Psoas muscle (tissue), 7 donors: ENCODE measurements at regions not wholly inside any gene's neighbourhood (a gene's known extent, or its start where the extent isn't known, plus 50 kb on each side); places are given as distances from the start of the nearest gene placed in this dataset.

Source experiments
- ATAC-seq, 4 donors: fragments of 200-7000 bp; cut with Tn5 transposase; one replicate each; pipeline ENCODE4 v1.9.1; 2020; ENCODE audit warnings: moderate library complexity in 3 of 4, mild to moderate bottlenecking in 2 of 4
- DNase-seq, 2 donors: peaks; one replicate each; pipeline ENCODE4 v3.0.0-alpha.2; 2020
- H3K27ac ChIP-seq: fragments of 200-600 bp; one replicate; pipeline ENCODE4 v1.8.0; 2022
- H3K27me3 ChIP-seq, 3 donors: fragments of 200-600 bp in 1 of 3; one replicate each; pipeline versions ENCODE4 v1.6.1 to v1.8.0; 2013 to 2022; ENCODE audit warnings: low read length in 2 of 3, mild to moderate bottlenecking in 2 of 3, moderate library complexity in 1 of 3; ENCODE audit not compliant: insufficient read depth in 3 of 3
- H3K36me3 ChIP-seq, 2 donors: fragments of 200-600 bp in 1 of 2; one replicate each; pipeline versions ENCODE4 v1.6.1 to v1.8.0; 2013 to 2022; ENCODE audit warnings: low read depth in 1 of 2, mild to moderate bottlenecking in 1 of 2, moderate library complexity in 1 of 2; ENCODE audit not compliant: insufficient read depth in 1 of 2
- H3K4me1 ChIP-seq: fragments of 200-600 bp; one replicate; pipeline ENCODE4 v1.8.0; 2022
- H3K4me3 ChIP-seq: fragments of 200-600 bp; one replicate; pipeline ENCODE4 v1.8.0; 2022; ENCODE audit warnings: mild to moderate bottlenecking
- H3K9me3 ChIP-seq: fragments of 200-600 bp; one replicate; pipeline ENCODE4 v1.8.0; 2022
- WGBS, 3 donors: extraction: QIAGEN DNeasy Blood & Tissue Kit; methylation state at CpG; one replicate each; pipeline versions ENCODE4 v1.1.6 to v1.1.7; 2013; 5-methylcytosine and 5-hydroxymethylcytosine counted together
- intact Hi-C, 2 donors: fragments of 100-400 bp; cut with DNase I; formaldehyde crosslinking; loops; one replicate each; pipeline versions ENCODE4 v1.11.0 to v1.14.2; 2022
- TF ChIP-seq, protein P1 (sequence below): fragments of 200-600 bp; IDR thresholded peaks from one replicate; pipeline ENCODE4 v1.8.0; 2022; ENCODE audit warnings: antibody characterized with exemption
- donor health status: healthy with polysubstance abuse.
- donor health status: DM: no; HTN: no; CAD: no; lungs with moderate emphysema.
- donor health status: Bipolar disorder and iron deficiency.
- donor health status: healthy.
- donor health status: DM: yes; HTN: yes; CAD: no.
- donor health status: DM: no; HTN: no; CAD: no.
- donor health status: DM: yes; HTN: yes; CAD: no.

DNA sequence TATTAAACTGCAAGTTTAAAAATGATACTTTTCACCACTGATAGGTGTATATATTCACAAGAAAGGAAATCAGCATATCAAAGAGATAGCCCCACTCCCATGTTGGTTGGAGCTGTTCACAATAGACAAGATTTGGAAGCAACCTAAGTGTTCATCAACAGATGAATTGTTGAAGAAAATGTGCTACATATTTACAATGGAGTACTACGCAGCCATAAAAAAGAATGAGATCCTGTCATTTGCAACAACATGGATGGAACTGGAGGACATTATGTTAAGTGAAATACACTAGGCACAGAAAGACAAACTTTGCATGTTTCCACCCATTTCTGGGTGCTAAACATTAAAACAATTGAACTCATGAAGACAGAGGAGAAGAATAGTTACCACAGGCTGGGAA lies 278.9 kb upstream of the XYLT1 start:
- Histone ChIP-seq H3K9me3 (no peaks in the 10 kb centered on the region), H3K4me3 (no peak overlapping the region), H3K4me1 (no peaks in the 10 kb centered on the region), H3K27ac (no peak overlapping the region), H3K27me3 (peaks cover 0 to 5% (median 0%) of the 10 kb centered on the region in 3 donors), H3K36me3 (no peaks in the 10 kb centered on the region)
- intact Hi-C loops, result no loop called here
- ATAC-seq, result no peak
- DNase-seq, result no peak
- 93 to 98% (median 97%) methylated on average over 1 of the region's 1 CpG for WGBS, 3 donors
- TF ChIP-seq, protein P1, sequence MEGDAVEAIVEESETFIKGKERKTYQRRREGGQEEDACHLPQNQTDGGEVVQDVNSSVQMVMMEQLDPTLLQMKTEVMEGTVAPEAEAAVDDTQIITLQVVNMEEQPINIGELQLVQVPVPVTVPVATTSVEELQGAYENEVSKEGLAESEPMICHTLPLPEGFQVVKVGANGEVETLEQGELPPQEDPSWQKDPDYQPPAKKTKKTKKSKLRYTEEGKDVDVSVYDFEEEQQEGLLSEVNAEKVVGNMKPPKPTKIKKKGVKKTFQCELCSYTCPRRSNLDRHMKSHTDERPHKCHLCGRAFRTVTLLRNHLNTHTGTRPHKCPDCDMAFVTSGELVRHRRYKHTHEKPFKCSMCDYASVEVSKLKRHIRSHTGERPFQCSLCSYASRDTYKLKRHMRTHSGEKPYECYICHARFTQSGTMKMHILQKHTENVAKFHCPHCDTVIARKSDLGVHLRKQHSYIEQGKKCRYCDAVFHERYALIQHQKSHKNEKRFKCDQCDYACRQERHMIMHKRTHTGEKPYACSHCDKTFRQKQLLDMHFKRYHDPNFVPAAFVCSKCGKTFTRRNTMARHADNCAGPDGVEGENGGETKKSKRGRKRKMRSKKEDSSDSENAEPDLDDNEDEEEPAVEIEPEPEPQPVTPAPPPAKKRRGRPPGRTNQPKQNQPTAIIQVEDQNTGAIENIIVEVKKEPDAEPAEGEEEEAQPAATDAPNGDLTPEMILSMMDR, result no peak

DNA sequence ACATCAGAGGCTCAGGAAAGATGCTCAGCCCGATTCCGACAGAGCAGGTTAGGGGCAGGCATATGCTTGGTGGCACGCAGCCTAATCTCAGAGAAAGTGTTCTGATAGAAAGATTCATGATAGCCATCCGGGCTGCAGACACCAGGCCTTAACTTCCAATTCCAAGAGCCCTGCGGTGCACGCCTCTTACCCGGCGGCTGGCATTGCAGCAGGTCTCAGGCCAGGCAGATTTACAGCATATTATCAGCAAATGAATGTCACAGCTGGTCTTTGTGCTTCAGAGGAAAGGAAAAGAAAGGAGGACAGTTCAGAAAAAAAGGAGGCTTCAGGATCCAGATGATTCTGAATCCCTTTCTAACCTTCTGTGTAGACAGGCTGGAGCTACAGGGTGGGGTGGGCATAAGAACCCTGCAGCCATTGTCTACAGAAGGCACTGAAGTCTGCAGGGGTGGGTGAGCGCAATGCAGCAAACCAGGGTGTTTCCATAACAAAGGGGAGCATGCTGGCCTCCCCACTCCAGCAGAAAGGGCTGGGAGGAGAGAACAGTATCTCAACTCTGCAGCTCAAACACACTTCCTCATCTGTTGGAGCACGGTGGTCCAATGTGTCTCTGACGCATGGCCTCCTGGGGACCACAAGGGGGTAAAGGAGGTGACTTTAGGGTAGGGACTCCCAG lies 277.4 kb upstream of the XYLT1 start:
- ATAC-seq, result no peak

DNA sequence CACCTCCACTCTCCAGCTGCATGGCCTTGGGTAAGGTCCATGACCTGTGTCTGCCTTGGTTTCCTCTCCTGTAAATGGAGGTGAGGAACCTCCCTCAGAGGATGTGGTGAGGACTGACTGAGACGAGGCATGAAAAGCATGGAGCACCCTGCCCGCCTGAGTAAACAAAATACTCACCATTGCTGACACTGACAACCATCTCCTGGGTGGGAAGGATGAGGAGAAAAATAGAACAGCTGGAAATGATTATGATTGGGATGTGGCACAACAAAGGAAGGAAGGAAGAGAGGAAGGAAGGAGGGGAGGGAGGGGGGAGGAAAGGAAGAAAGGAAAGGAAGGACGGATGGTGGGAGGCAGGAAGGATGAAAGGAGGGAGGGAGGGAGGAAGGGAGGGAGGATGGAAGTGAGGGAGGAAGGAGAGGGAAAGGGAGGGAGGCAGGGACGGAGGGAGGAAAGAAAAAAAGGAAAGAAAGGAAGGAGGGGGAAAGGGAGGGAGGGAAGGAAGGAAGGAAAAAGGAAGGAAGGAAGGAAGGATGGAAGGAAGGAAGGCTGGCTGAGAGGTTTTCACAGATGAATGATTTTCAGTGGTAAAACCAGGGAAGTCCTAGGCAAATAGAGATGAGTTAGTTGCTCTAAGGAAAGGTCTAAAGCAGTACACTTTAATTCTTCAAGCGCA lies 276.5 kb upstream of the XYLT1 start:
- intact Hi-C loops, result no loop called here

More for the DNA sequence above, 277.4 kb upstream of the XYLT1 start:
- intact Hi-C loops, result no loop called here
- DNase-seq, result no peak
- 29 to 38% (median 32%) methylated on average over 11 of the region's 11 CpGs for WGBS, 3 donors
- Histone ChIP-seq H3K4me1 (no peaks in the 10 kb centered on the region), H3K27ac (no peak overlapping the region), H3K36me3 (no peaks in the 10 kb centered on the region), H3K4me3 (no peak overlapping the region), H3K9me3 (no peaks in the 10 kb centered on the region), H3K27me3 (peaks cover 0 to 14% (median 1%) of the 10 kb centered on the region in 3 donors)
- TF ChIP-seq, protein P1, result no peak

DNA sequence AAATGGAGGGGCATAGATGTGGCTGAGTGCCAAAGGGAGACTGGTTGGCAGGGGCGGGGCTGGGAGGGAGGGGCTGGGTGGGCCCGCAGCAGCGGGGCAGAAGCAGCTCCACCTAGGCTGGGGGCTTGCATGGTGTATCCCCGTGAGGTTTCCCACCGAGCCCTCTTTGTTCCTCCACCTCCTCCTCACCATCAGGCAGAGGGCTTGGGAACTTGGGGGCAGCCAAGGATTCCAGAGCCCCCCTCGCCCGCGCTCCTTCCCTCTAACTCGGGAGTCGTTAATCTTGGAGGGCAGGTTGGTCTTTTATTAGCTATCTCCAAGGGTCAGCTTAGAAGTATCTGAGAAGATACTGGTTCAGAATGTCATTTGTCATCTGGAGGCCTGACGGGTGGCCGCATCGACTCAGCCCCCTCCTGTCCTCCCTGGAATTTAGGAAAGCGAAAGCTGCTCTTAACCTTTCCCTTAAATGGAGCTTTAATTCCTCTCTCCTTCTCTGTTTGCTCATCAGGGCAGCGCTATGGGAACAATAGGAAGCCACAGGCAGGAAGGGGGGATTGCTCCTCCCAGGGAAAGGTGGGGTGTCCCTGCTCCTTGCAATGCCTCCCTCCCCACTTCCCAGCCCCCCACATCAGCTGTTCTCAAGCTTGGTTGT lies 274.3 kb upstream of the XYLT1 start:
- H3K4me1 ChIP-seq, result no peaks in the 10 kb centered on the region
- TF ChIP-seq, protein P1, result no peak
- H3K36me3 ChIP-seq, result no peaks in the 10 kb centered on the region
- no peak for ATAC-seq
- no peaks in the 10 kb centered on the region for H3K9me3 ChIP-seq
- DNase-seq, result no peak
- no peak overlapping the region for H3K4me3 ChIP-seq
- H3K27me3 ChIP-seq, result peaks cover 0 to 18% (median 1%) of the 10 kb centered on the region in 3 donors
- H3K27ac ChIP-seq, result no peak overlapping the region
- intact Hi-C loops, result no loop called here
- WGBS, 3 donors, result 5 to 16% (median 13%) methylated on average over 13 to 15 of the region's 15 CpGs

More for the DNA sequence above, 276.5 kb upstream of the XYLT1 start:
- TF ChIP-seq, protein P1, result no peak
- no peak overlapping the region for H3K4me3 ChIP-seq
- H3K9me3 ChIP-seq, result no peaks in the 10 kb centered on the region
- H3K27me3 ChIP-seq, result peaks cover 0 to 18% (median 1%) of the 10 kb centered on the region in 3 donors
- H3K36me3 ChIP-seq, result no peaks in the 10 kb centered on the region
- H3K4me1 ChIP-seq, result no peaks in the 10 kb centered on the region
- no peak for DNase-seq
- no peak for ATAC-seq
- WGBS, 3 donors, result 42 to 51% (median 48%) methylated on average over 5 of the region's 5 CpGs
- H3K27ac ChIP-seq, result no peak overlapping the region
